GM13976 (cell line): ENCODE measurements at regions not wholly inside any gene's neighbourhood (a gene's known extent, or its start where the extent isn't known, plus 50 kb on each side); places are given as distances from the start of the nearest gene placed in this dataset.
"Not testable (repeated sequence)": the region's sequence is repeated elsewhere in the genome, so short reads cannot be mapped to it uniquely, and the experiment has no call there.

Experiments used
- DNase-seq: peaks from one replicate; pipeline ENCODE4 v3.0.0; 2012; ENCODE audit warnings: low spot score
- in situ Hi-C: fragments of 300-500 bp; cut with MboI; formaldehyde crosslinking; loops from one replicate; pipeline ENCODE4 v1.12.0; 2022; ENCODE audit warnings: low sequenced_read_pairs, mixed read lengths, inconsistent platforms; ENCODE audit not compliant: unreplicated experiment
- TF ChIP-seq, protein P1 (sequence below): IDR thresholded peaks from 2 replicates; pipeline ENCODE4 v1.5.1; 2012; ENCODE audit warnings: borderline replicate concordance, mild to moderate bottlenecking; ENCODE audit not compliant: insufficient read depth; ENCODE audit errors: extremely low read depth, missing control alignments, control extremely low read depth

GRCh38 chr17:79560527-79560926 is 50.3 kb downstream of the RBFOX3 start:
- TF ChIP-seq, protein P1, sequence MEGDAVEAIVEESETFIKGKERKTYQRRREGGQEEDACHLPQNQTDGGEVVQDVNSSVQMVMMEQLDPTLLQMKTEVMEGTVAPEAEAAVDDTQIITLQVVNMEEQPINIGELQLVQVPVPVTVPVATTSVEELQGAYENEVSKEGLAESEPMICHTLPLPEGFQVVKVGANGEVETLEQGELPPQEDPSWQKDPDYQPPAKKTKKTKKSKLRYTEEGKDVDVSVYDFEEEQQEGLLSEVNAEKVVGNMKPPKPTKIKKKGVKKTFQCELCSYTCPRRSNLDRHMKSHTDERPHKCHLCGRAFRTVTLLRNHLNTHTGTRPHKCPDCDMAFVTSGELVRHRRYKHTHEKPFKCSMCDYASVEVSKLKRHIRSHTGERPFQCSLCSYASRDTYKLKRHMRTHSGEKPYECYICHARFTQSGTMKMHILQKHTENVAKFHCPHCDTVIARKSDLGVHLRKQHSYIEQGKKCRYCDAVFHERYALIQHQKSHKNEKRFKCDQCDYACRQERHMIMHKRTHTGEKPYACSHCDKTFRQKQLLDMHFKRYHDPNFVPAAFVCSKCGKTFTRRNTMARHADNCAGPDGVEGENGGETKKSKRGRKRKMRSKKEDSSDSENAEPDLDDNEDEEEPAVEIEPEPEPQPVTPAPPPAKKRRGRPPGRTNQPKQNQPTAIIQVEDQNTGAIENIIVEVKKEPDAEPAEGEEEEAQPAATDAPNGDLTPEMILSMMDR, result no peak

DNA sequence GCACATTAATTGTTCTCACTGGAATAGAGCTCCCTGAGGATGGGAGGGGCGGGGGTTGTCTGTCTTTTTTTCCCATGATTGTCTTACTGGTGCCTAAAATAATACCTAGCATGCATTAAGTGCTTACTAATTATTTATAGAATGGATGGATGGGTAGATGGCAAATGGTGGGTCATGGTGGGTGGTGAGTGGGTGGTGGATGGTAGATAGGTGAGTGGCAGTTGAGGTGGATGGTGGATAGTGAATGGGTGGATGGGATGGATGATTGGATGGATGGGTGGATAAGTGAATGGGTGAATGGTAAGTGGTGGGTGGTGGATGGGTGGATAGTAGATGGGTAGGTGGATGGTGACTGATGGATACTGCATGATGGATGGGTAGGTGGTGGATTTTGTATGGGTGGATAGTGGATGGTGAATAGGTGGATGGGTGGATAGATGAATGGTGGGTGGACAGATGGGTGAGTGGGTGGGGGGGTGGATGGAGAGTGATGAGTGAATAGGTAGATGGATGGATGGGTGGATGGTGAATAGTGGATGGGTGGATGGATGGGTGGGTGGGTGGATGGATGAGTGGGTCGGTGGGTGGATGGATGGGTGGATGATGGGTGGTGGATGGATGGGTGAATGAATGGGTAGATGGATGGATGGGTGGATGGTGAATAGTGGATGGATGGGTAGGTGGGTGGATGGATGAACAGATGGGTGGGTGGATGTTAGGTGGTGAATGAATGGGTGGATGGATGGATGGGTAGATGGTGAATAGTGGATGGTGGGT is 51.6 kb downstream of the RBFOX3 start:
- no peak for DNase-seq
- TF ChIP-seq, protein P1, result no peak
- in situ Hi-C loops, result no loop called here

More at GRCh38 chr17:79560527-79560926, 50.3 kb downstream of the RBFOX3 start:
- in situ Hi-C loops, result no loop called here
- no peak for DNase-seq

DNA sequence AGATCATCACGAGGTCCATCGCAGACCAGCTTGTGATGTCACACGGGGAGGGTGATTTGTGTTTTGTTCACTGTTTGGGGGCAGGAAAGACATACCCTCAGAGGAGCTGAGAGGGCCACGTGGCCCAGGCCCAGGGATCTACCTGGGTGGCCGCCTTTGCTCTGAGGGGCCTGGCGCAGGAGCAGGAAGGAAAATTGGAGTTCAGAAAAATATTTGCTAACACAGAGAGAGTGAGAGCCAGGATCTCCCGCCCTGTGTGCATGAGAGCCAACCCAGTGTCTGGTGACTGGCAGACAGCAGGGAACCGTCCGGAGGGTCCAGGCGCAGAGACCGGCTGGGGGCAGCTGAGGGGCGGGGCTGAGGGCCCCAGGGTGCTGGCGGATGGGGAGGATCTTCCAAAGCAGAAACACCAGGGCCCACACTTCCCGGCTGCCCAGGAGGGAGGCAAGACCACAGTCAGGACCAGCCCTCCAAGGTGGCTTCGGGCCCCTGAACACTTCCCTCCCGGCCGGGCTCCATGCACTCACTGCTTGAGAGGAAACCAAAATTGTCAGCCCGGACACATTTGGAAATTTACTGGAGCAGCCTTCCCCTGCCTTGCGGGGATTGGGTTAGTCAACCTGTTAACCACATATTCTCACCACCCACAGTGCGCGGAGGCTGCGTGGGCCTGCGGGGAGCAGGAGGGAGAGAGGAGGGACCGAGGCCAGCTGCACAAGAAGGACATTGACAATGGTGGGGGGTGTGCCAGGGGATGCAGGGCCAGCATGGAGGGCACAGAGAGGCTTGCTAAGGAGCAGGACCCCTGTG is 52.6 kb downstream of the RBFOX3 start:
- no peak for DNase-seq
- TF ChIP-seq, protein P1, result no peak
- in situ Hi-C loops, result no loop called here

GRCh38 chr17:79557276-79558090 is 53.4 kb downstream of the RBFOX3 start:
- TF ChIP-seq, protein P1, result no peak
- in situ Hi-C loops, result no loop called here
- no peak for DNase-seq

GRCh38 chr17:79556271-79556670 is 54.6 kb downstream of the RBFOX3 start:
- no peak for DNase-seq
- in situ Hi-C loops, result no loop called here
- TF ChIP-seq, protein P1, result no peak

GRCh38 chr17:79555543-79555942 is 55.3 kb downstream of the RBFOX3 start:
- TF ChIP-seq, protein P1, result no peak
- in situ Hi-C loops, result no loop called here
- DNase-seq, result no peak

- DNase-seq, in situ Hi-C loops: not testable (repeated sequence)
Measured at GRCh38 chr17:79554346-79554745, 56.5 kb downstream of the RBFOX3 start.
